Endothelial cell of umbilical vein (primary cell): ENCODE measurements at regions not wholly inside any gene's neighbourhood (a gene's known extent, or its start where the extent isn't known, plus 50 kb on each side); places are given as distances from the start of the nearest gene placed in this dataset.

ENCODE experiments used
- BruUV-seq: library from RNA; stranded (reverse); fragments of 400-500 nt; replicated peaks from 2 replicates; lab custom pipeline; 2021; lab: Mats Ljungman, UMichigan
- CTCF ChIA-PET: fragments of 300-600, 350-600 bp; sonication (Branson Sonifier 250); formaldehyde crosslinking; loops from one replicate; lab custom pipeline; 2021; ENCODE audit warnings: antibody characterized with exemption, inconsistent platforms; lab: Charles Lee
- POLR2A ChIA-PET: fragments of 300-600, 350-600 bp; sonication (Branson Sonifier 250); formaldehyde crosslinking; loops from one replicate; lab custom pipeline; 2021; ENCODE audit warnings: antibody characterized with exemption, inconsistent platforms; lab: Charles Lee
- DNase-seq: peaks from one replicate; pipeline ENCODE4 v3.0.0-alpha.2; 2011; ENCODE audit warnings: low read depth, low spot score
- FAIRE-seq: peaks from 2 replicates; lab custom pipeline; 2011; peaks lifted over from hg19 to GRCh38; lab: Jason Lieb, UNC
- H2AFZ ChIP-seq: 2 replicates; pipeline ENCODE4 v1.6.0; 2012; ENCODE audit warnings: low read depth, low read length, control low read depth, inconsistent platforms
- H3K27ac ChIP-seq: 2 replicates; pipeline ENCODE4 v1.5.1; 2011; ENCODE audit warnings: low read depth, mild to moderate bottlenecking, control low read depth, low read length, moderate library complexity; ENCODE audit not compliant: insufficient read depth
- H3K27me3 ChIP-seq, 2 experiments: 2 replicates each; pipeline versions ENCODE4 v1.6.0 to v1.6.1; 2011; ENCODE audit warnings: low read length in 2 of 2, mixed read lengths in 1 of 2; ENCODE audit not compliant: control insufficient read depth in 2 of 2, insufficient read depth in 2 of 2
- H3K36me3 ChIP-seq, 2 experiments: 2 replicates in 1 of 2; 3 replicates in 1 of 2; pipeline ENCODE4 v1.5.1; 2011; ENCODE audit warnings: low read length in 2 of 2, mild to moderate bottlenecking in 1 of 2, moderate library complexity in 1 of 2; ENCODE audit not compliant: control insufficient read depth in 2 of 2, insufficient read depth in 2 of 2; ENCODE audit errors: extremely low read depth in 1 of 2
- H3K4me1 ChIP-seq: 3 replicates; pipeline ENCODE4 v1.5.1; 2011; ENCODE audit warnings: mild to moderate bottlenecking, low read length; ENCODE audit not compliant: control insufficient read depth, insufficient read depth; ENCODE audit errors: extremely low read depth
- H3K4me2 ChIP-seq: 2 replicates; pipeline ENCODE4 v1.6.1; 2011; ENCODE audit warnings: low read length, control low read depth, mixed read lengths; ENCODE audit not compliant: insufficient read depth
- H3K4me3 ChIP-seq, 3 experiments: fragments of 200-600 bp in 1 of 3; sonication (generic), shearing (Covaris generic) in 1 of 3; replicated peaks in 1 of 3; 2 replicates each; pipeline ENCODE4 v1.5.1; 2011 to 2016; ENCODE audit warnings: control low read depth in 3 of 3, low read length in 3 of 3, mild to moderate bottlenecking in 2 of 3, inconsistent platforms in 1 of 3, low read depth in 1 of 3, moderate library complexity in 1 of 3; ENCODE audit not compliant: insufficient read depth in 1 of 3
- H3K79me2 ChIP-seq: 2 replicates; pipeline ENCODE4 v1.6.0; 2012; ENCODE audit warnings: low read length, inconsistent platforms; ENCODE audit not compliant: control insufficient read depth, insufficient read depth
- H3K9ac ChIP-seq: replicated peaks from 2 replicates; pipeline ENCODE3; 2011; ENCODE audit warnings: low read length, control low read depth; ENCODE audit not compliant: insufficient read depth; ENCODE audit errors: extremely low read depth
- H3K9me1 ChIP-seq: replicated peaks from 3 replicates; pipeline ENCODE4 v1.6.0; 2011; ENCODE audit warnings: mild to moderate bottlenecking, low read length; ENCODE audit not compliant: control insufficient read depth, insufficient read depth; ENCODE audit errors: extremely low read depth
- H3K9me3 ChIP-seq: replicated peaks from 2 replicates; pipeline ENCODE4 v1.5.1; 2012; ENCODE audit warnings: low read length, inconsistent platforms; ENCODE audit not compliant: control insufficient read depth, insufficient read depth
- H4K20me1 ChIP-seq: replicated peaks from 2 replicates; pipeline ENCODE3; 2011; ENCODE audit warnings: mild to moderate bottlenecking, low read length; ENCODE audit not compliant: control insufficient read depth, insufficient read depth; ENCODE audit errors: extremely low read depth
- EZH2 ChIP-seq: IDR thresholded peaks from 2 replicates; pipeline ENCODE4 v1.6.1; 2012; ENCODE audit warnings: borderline replicate concordance, low read depth, mild to moderate bottlenecking, moderate library complexity, low read length, inconsistent platforms; ENCODE audit not compliant: severe bottlenecking
- FOS ChIP-seq: IDR thresholded peaks from 2 replicates; pipeline ENCODE4 v1.6.1; 2011; ENCODE audit warnings: mild to moderate bottlenecking, low read length, moderate library complexity, borderline replicate concordance; ENCODE audit not compliant: insufficient read depth
- GATA2 ChIP-seq: IDR thresholded peaks from 2 replicates; pipeline ENCODE4 v1.7.0; 2011; ENCODE audit warnings: low read depth, mild to moderate bottlenecking, moderate library complexity, mixed read lengths, low read length; ENCODE audit not compliant: insufficient read length, insufficient read depth
- JUN ChIP-seq: IDR thresholded peaks from 2 replicates; pipeline ENCODE4 v1.6.1; 2011; ENCODE audit warnings: borderline replicate concordance, low read depth; ENCODE audit not compliant: insufficient read length, insufficient read depth
- MYC ChIP-seq: IDR thresholded peaks from one replicate; pipeline ENCODE4 v1.6.1; 2011; ENCODE audit warnings: mild to moderate bottlenecking, low read depth, low read length
- POLR2A ChIP-seq: IDR thresholded peaks from 2 replicates; pipeline ENCODE4 v1.6.1; 2012; ENCODE audit warnings: low read depth, mild to moderate bottlenecking, control low read depth, low read length
- POLR2AphosphoS5 ChIP-seq: IDR thresholded peaks from 2 replicates; pipeline ENCODE4 v1.6.1; 2012; ENCODE audit warnings: low read depth, mild to moderate bottlenecking, control low read depth, low read length, moderate library complexity; ENCODE audit not compliant: insufficient read depth
- dilution Hi-C: fragments of 300-500 bp; cut with MboI; formaldehyde crosslinking; loops from one replicate; pipeline ENCODE4 v1.15.0; 2019; ENCODE audit warnings: low sequenced_read_pairs; ENCODE audit not compliant: extremely low pct_ligation_motif_present
- intact Hi-C: fragments of 100-400 bp; cut with micrococcal nuclease; formaldehyde crosslinking; loops from one replicate; pipeline ENCODE4 v1.10.0; 2022
- TF ChIP-seq, protein P1 (sequence below): IDR thresholded peaks from 2 replicates; pipeline ENCODE4 v1.6.1; 2011; ENCODE audit not compliant: insufficient read depth, insufficient read length
- TF ChIP-seq, protein P2 (sequence below), 2 donors: IDR thresholded peaks; 1 replicate in 1 of 2; 2 replicates in 1 of 2; pipeline ENCODE4 v1.5.1; 2011; ENCODE audit warnings: low read length in 2 of 2, mild to moderate bottlenecking in 2 of 2, moderate library complexity in 2 of 2, control low read depth in 1 of 2, inconsistent platforms in 1 of 2, low read depth in 1 of 2; ENCODE audit not compliant: insufficient read depth in 1 of 2; ENCODE audit errors: extremely low read depth in 1 of 2

DNA sequence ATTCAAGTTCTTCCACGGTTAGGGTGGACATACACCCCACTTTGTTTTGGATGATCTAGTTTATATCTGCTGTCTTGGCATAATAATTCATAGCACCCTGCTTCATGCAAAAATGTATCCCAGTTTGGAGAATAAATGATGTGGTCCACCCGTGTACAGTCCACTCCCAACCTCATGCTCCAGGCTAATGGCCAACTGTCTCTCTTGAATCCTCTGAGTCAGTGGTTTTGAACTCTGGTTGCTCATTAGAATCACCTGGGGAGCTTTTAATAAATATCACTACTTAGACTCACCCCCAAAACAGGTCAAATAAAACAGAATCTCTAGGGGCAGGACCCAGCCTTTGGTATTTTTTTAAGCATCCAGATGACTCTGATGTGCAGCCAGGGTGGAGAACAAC is 78.5 kb downstream of the SDC1 start:
- H3K9me3 ChIP-seq = no peaks in the 10 kb centered on the region
- H3K4me2 ChIP-seq = no peak overlapping the region
- H3K4me3 ChIP-seq = no peak overlapping the region
- H3K27me3 ChIP-seq = no peaks in the 10 kb centered on the region
- no peak overlapping the region for H2AFZ ChIP-seq
- no peaks in the 10 kb centered on the region for H3K9me1 ChIP-seq
- FAIRE-seq (no peak), DNase-seq (no peak)
- H4K20me1 ChIP-seq = no peaks in the 10 kb centered on the region
- no peaks in the 10 kb centered on the region for H3K36me3 ChIP-seq
- no peaks in the 10 kb centered on the region for H3K79me2 ChIP-seq
- ChIA-PET CTCF (interaction anchor here (1.1 kb wide), 1 partner anchor 11 kb away, joined by 4 read pairs; no protein-coding TSS in a partner anchor), POLR2A (no interaction called here)
- BruUV-seq = no TSS peak
- H3K4me1 ChIP-seq = peaks cover 26% of the 10 kb centered on the region
- dilution Hi-C loops = no loop called here
- TF ChIP-seq EZH2 = no peak
- no peak for TF ChIP-seq JUN
- TF ChIP-seq, protein P1, sequence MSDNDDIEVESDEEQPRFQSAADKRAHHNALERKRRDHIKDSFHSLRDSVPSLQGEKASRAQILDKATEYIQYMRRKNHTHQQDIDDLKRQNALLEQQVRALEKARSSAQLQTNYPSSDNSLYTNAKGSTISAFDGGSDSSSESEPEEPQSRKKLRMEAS = no peak
- TF ChIP-seq, protein P2, sequence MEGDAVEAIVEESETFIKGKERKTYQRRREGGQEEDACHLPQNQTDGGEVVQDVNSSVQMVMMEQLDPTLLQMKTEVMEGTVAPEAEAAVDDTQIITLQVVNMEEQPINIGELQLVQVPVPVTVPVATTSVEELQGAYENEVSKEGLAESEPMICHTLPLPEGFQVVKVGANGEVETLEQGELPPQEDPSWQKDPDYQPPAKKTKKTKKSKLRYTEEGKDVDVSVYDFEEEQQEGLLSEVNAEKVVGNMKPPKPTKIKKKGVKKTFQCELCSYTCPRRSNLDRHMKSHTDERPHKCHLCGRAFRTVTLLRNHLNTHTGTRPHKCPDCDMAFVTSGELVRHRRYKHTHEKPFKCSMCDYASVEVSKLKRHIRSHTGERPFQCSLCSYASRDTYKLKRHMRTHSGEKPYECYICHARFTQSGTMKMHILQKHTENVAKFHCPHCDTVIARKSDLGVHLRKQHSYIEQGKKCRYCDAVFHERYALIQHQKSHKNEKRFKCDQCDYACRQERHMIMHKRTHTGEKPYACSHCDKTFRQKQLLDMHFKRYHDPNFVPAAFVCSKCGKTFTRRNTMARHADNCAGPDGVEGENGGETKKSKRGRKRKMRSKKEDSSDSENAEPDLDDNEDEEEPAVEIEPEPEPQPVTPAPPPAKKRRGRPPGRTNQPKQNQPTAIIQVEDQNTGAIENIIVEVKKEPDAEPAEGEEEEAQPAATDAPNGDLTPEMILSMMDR (IDR thresholded peaks at IDR 0.05; ENCODE audit: extremely low read depth in 1 of 2, insufficient read depth in 1 of 2, low read depth in 1 of 2, low read length in 2 of 2) = no peak
- no peak for TF ChIP-seq GATA2
- no peak for TF ChIP-seq MYC
- TF ChIP-seq POLR2AphosphoS5 = no peak
- TF ChIP-seq FOS = no peak
- TF ChIP-seq POLR2A = no peak
- H3K9ac ChIP-seq = no peak overlapping the region
- H3K27ac ChIP-seq = no peak overlapping the region
- intact Hi-C loops = no loop called here
